ENCODE measurements at regions not wholly inside any gene's neighbourhood (a gene's known extent, or its start where the extent isn't known, plus 50 kb on each side); places are given as distances from the start of the nearest gene placed in this dataset.

DNA sequence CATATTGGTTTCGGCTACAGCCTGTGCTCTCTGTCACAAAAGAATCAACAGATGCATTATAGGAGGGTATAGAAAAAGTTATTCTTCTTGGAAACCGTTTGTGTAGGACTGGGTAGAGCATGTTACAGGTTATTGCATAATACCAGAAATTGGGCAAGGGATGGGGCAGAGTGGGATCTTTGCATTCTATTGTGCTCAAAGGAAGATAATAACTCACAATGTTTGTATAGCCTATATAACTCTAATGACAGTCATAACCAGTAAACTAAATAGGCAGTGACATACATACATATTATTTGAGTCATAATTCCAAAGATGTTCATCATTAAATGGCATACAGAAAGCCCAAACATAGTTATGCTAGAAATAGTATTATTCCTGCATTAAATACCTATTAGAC, 179.7 kb downstream of the XPNPEP1 start:
- TF ChIP-seq POLR2AphosphoS5 (IDR thresholded peaks at IDR 0.05; ENCODE audit: low read depth, low read length) (no peak), SRF (IDR thresholded peaks at IDR 0.05; ENCODE audit: low read depth) (no peak), YY1 (IDR thresholded peaks at IDR 0.05; ENCODE audit: extremely low read depth, insufficient replicate concordance, low read depth, low read length) (no peak), POLR2A (IDR thresholded peaks at IDR 0.05; ENCODE audit: borderline replicate concordance, extremely low read depth, insufficient read depth, insufficient read length) (no peak), REST (IDR thresholded peaks at IDR 0.05; ENCODE audit: low read depth) (no peak), CTCF (IDR thresholded peaks at IDR 0.05 in 2 of 3, conservative IDR thresholded peaks at IDR 0.05 in 1 of 3; ENCODE audit: borderline replicate concordance in 1 of 3, insufficient read depth in 1 of 3, low read depth in 2 of 3, low read length in 2 of 3) (no peak), CBX3 (IDR thresholded peaks at IDR 0.05; ENCODE audit: low read depth) (no peak), ELF1 (IDR thresholded peaks at IDR 0.05; ENCODE audit: borderline replicate concordance, low read depth) (no peak), JUND (IDR thresholded peaks at IDR 0.05) (no peak), CEBPB (IDR thresholded peaks at IDR 0.05; ENCODE audit: low read depth) (no peak), RAD21 (IDR thresholded peaks at IDR 0.05; ENCODE audit: low read depth) (no peak), ZNF274 (IDR thresholded peaks at IDR 0.05; ENCODE audit: low read depth, low read length) (no peak)

Measured in HCT116 (cell line).